Aorta (tissue), 5 donors: ENCODE measurements at regions not wholly inside any gene's neighbourhood (a gene's known extent, or its start where the extent isn't known, plus 50 kb on each side); places are given as distances from the start of the nearest gene placed in this dataset.
"Not testable (repeated sequence)": the region's sequence is repeated elsewhere in the genome, so short reads cannot be mapped to it uniquely, and the experiment has no call there.

ENCODE experiments used
- ATAC-seq: fragments of 200-7000 bp; cut with Tn5 transposase; one replicate; pipeline ENCODE4 v1.9.1; 2022; ENCODE audit warnings: moderate library complexity; ENCODE audit not compliant: low FRiP score
- DNase-seq, 2 donors: peaks; one replicate each; pipeline ENCODE4 v3.0.0-alpha.2; 2020
- H3K27ac ChIP-seq, 2 donors: one replicate each; pipeline ENCODE4 v1.5.1; 2013; ENCODE audit warnings: low read length in 2 of 2, mild to moderate bottlenecking in 2 of 2, moderate library complexity in 2 of 2, control low read depth in 1 of 2, inconsistent platforms in 1 of 2, low read depth in 1 of 2
- H3K27me3 ChIP-seq, 2 donors: one replicate each; pipeline ENCODE4 v1.6.1; 2013; ENCODE audit warnings: control low read depth in 1 of 2, low read length in 1 of 2, mild to moderate bottlenecking in 1 of 2, moderate library complexity in 1 of 2; ENCODE audit not compliant: insufficient read depth in 2 of 2, control insufficient read depth in 1 of 2
- H3K36me3 ChIP-seq, 2 donors: one replicate each; pipeline ENCODE4 v1.6.1; 2013; ENCODE audit warnings: control low read depth in 1 of 2, low read length in 1 of 2, mild to moderate bottlenecking in 1 of 2; ENCODE audit not compliant: insufficient read depth in 2 of 2, control insufficient read depth in 1 of 2
- H3K4me1 ChIP-seq, 2 donors: one replicate each; pipeline ENCODE4 v1.6.1; 2013; ENCODE audit warnings: low read length in 2 of 2, control low read depth in 1 of 2, mild to moderate bottlenecking in 1 of 2, moderate library complexity in 1 of 2; ENCODE audit not compliant: insufficient read depth in 2 of 2, control insufficient read depth in 1 of 2
- H3K4me3 ChIP-seq, 2 donors: one replicate each; pipeline ENCODE4 v1.5.1; 2013; ENCODE audit warnings: low read length in 2 of 2, control low read depth in 1 of 2, mild to moderate bottlenecking in 1 of 2
- H3K9me3 ChIP-seq: one replicate; pipeline ENCODE4 v1.6.1; 2013; ENCODE audit warnings: mild to moderate bottlenecking, low read length; ENCODE audit not compliant: control insufficient read depth
- WGBS, 2 donors: extraction: QIAGEN DNeasy Blood & Tissue Kit; methylation state at CpG; one replicate each; pipeline ENCODE4 v1.1.7; 2013; 5-methylcytosine and 5-hydroxymethylcytosine counted together
- intact Hi-C, 2 donors: fragments of 100-400 bp; cut with DNase I; formaldehyde crosslinking; loops; one replicate each; pipeline versions ENCODE4 v1.14.2 to v1.15.0; 2022
- donor health status: healthy with polysubstance abuse.
- donor health status: Bipolar disorder and iron deficiency.
- donor health status: DM: no; HTN: no; CAD: no.
- donor health status: DM: no; HTN: no; CAD: no.
- donor health status: DM: yes; HTN: yes; CAD: no.

DNA sequence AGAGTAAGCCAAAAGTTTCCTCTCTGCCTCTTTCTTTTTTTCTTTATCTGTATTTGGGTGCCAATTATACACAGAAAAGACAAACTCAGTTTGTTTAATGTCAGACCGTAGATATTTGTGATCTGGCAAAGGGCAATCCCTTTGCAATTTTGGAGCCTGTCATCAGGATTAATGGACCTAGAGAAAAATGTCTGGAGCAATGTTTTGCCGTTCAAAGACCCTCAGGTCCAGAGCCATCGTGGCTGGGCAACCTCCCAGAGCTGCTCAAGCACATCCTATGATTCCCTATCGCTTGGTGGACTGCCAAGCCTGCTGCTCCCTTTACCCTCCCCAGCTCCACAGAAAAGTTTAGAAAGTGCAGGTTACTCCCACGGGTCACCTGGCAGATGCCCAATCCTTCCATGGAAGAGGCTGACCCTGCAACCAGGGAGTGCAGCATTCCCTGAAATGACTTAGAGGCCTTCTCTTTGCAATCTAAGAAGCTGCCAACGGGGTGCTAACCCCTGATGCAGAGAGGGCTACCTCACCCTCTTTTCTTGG is 112.5 kb upstream of the NGF start:
- no peaks in the 10 kb centered on the region for H3K27me3 ChIP-seq
- no peak overlapping the region for H3K4me3 ChIP-seq
- intact Hi-C loops = no loop called here
- H3K4me1 ChIP-seq = no peaks in the 10 kb centered on the region
- H3K36me3 ChIP-seq = no peaks in the 10 kb centered on the region
- no peaks in the 10 kb centered on the region for H3K9me3 ChIP-seq
- no peak overlapping the region for H3K27ac ChIP-seq
- DNase-seq (peak in 1 of 2 donors; percentile 57), ATAC-seq (no peak)
- WGBS, 2 donors = 19 to 26% methylated on average over 6 of the region's 6 CpGs

- Histone ChIP-seq H3K36me3 (no peaks in the 10 kb centered on the region), H3K9me3 (peaks cover 3% of the 10 kb centered on the region), H3K27ac (no peak overlapping the region), H3K4me3 (no peak overlapping the region), H3K27me3 (peaks cover 0 to 1% of the 10 kb centered on the region in 2 donors), H3K4me1 (no peaks in the 10 kb centered on the region)
- intact Hi-C loops = no loop called here
- DNase-seq = no peak
- 97 to 98% methylated on average over 5 of the region's 5 CpGs for WGBS, 2 donors
- ATAC-seq = no peak
These were observed 110.4 kb upstream of the NGF start for GRCh38 chr1:115448282-115449044.

DNA sequence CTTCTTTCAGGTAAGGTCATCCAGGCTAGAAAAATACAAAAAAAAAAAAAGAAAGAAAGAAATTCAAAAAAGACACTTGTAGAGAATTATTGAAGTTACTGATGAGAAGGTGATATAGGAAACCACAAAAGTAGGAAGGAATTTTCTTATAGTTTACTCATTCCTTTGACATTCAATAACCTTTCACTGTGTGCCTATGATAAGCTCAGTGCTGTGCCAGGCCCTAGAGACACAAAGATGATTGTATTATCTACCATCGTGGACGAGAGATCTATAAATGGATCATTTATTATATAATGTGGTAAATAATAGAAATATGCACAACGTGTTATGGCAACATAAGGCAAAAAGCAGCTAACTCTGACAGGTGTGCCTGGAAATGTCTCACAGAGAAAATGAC is 109.6 kb upstream of the NGF start:
- intact Hi-C loops = no loop called here
- peaks cover 3% of the 10 kb centered on the region for H3K9me3 ChIP-seq
- WGBS, 2 donors = 48 to 66% methylated on average over 3 of the region's 3 CpGs
- no peak for DNase-seq
- peaks cover 0 to 1% of the 10 kb centered on the region in 2 donors for H3K27me3 ChIP-seq
- no peak overlapping the region for H3K4me3 ChIP-seq
- H3K4me1 ChIP-seq = no peaks in the 10 kb centered on the region
- no peak overlapping the region for H3K27ac ChIP-seq
- ATAC-seq = no peak
- no peaks in the 10 kb centered on the region for H3K36me3 ChIP-seq

DNA sequence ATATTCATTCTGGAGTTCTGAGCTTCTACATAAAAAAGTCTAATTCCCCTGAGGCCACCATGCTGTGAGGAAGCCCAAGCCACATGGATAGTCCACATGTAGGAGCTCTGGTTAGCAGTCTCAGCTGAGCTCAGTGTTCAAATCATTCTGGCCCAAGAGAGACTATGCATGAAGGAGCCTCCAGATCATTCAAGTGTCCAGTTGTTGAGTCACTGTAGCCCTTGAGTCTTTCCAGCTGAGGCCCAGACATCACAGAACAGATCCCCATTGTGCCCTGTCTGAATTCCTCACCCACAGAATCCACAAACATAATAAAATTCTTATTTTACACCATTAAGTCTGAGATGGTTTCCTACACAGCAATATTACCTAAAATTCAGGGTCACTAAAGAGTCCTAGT is 107.0 kb upstream of the NGF start:
- Histone ChIP-seq H3K36me3 (no peaks in the 10 kb centered on the region), H3K4me1 (no peaks in the 10 kb centered on the region), H3K27me3 (peaks cover 0 to 1% of the 10 kb centered on the region in 2 donors), H3K27ac (no peak overlapping the region), H3K9me3 (peaks cover 3% of the 10 kb centered on the region), H3K4me3 (no peak overlapping the region)
- intact Hi-C loops = no loop called here
- DNase-seq (no peak), ATAC-seq (no peak)

GRCh38 chr1:115440733-115441132 is 102.7 kb upstream of the NGF start:
- H3K4me3 ChIP-seq = no peak overlapping the region
- 94 to 95% methylated on average over 2 of the region's 2 CpGs for WGBS, 2 donors
- DNase-seq = no peak
- ATAC-seq = no peak
- no peak overlapping the region for H3K27ac ChIP-seq
- H3K4me1 ChIP-seq = no peaks in the 10 kb centered on the region
- peaks cover 0 to 1% of the 10 kb centered on the region in 2 donors for H3K27me3 ChIP-seq
- H3K9me3 ChIP-seq = peaks cover 3% of the 10 kb centered on the region
- intact Hi-C loops = no loop called here
- H3K36me3 ChIP-seq = no peaks in the 10 kb centered on the region

- WGBS, 2 donors = 93 to 95% methylated on average over 2 to 3 of the region's 3 CpGs
- H3K4me1 ChIP-seq, H3K9me3 ChIP-seq, DNase-seq, H3K27me3 ChIP-seq, intact Hi-C loops, H3K4me3 ChIP-seq, ATAC-seq, H3K36me3 ChIP-seq, H3K27ac ChIP-seq: not testable (repeated sequence)
These were observed 101.5 kb upstream of the NGF start for GRCh38 chr1:115439520-115439919.

DNA sequence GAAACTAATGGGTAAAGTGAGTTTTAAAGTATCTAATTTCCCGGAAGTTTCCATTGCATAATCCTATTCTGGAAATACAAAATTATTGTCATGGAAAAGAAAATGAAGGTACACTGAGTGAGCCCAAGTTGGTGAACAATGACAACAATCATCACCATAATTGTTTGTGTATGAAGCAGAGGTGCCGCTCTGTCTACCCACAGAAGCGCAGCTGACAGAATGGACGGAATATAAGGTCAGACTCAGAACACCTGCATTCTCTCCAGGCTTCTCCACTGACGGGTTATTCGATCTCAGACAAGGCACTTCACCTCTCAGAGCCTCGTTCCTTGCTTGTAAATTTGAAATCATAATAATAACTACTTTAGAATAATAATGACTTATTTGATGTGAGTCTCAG is 99.1 kb upstream of the NGF start:
- Histone ChIP-seq H3K4me3 (no peak overlapping the region), H3K27ac (no peak overlapping the region), H3K9me3 (no peaks in the 10 kb centered on the region), H3K36me3 (no peaks in the 10 kb centered on the region), H3K4me1 (no peaks in the 10 kb centered on the region), H3K27me3 (no peaks in the 10 kb centered on the region)
- 90 to 92% methylated on average over 7 of the region's 7 CpGs for WGBS, 2 donors
- DNase-seq (no peak), ATAC-seq (no peak)
- intact Hi-C loops = no loop called here

GRCh38 chr1:115436596-115436995 is 98.5 kb upstream of the NGF start:
- no peak for DNase-seq
- no peak for ATAC-seq
- H3K36me3 ChIP-seq = no peaks in the 10 kb centered on the region
- no peaks in the 10 kb centered on the region for H3K9me3 ChIP-seq
- H3K4me3 ChIP-seq = no peak overlapping the region
- H3K4me1 ChIP-seq = no peaks in the 10 kb centered on the region
- no peaks in the 10 kb centered on the region for H3K27me3 ChIP-seq
- no peak overlapping the region for H3K27ac ChIP-seq
- intact Hi-C loops = no loop called here

DNA sequence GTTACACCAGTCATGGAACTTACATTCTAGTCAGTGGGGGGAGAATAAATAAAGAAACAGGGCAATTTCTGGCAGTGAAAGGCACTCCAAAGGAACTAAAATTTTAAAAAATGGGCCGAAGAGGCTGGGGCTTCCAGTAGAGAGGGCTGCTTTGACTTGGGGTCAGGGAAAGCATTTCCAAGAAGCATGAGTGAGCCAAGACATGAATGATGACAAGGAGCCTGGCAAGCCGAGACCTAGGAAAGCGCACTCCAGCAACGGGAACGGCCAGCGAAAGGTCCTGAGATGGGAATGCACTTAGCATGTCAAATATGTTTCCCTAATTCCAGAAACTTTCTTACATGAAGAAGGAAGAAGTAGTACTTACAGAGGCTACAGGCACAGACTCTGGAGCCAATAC is 95.4 kb upstream of the NGF start:
- intact Hi-C loops = no loop called here
- Histone ChIP-seq H3K36me3 (no peaks in the 10 kb centered on the region), H3K27me3 (no peaks in the 10 kb centered on the region), H3K4me3 (no peak overlapping the region), H3K27ac (peak overlapping the region in 1 of 2 donors; percentile 45), H3K9me3 (no peaks in the 10 kb centered on the region), H3K4me1 (no peaks in the 10 kb centered on the region)
- DNase-seq (peak; percentile 78), ATAC-seq (peak; percentile 42)
- WGBS, 2 donors = 5 to 10% methylated on average over 6 of the region's 6 CpGs
